Naive thymus-derived CD4-positive, alpha-beta T cell (primary cell): ENCODE measurements at regions not wholly inside any gene's neighbourhood (a gene's known extent, or its start where the extent isn't known, plus 50 kb on each side); places are given as distances from the start of the nearest gene placed in this dataset.
"Not testable (repeated sequence)": the region's sequence is repeated elsewhere in the genome, so short reads cannot be mapped to it uniquely, and the experiment has no call there.

Experiments
- ATAC-seq: fragments of 150-1000 bp; cut with Tn5 transposase; 2 replicates; pipeline ENCODE4 v1.10.0; 2021; ENCODE audit warnings: mild to moderate bottlenecking, moderate library complexity
- CTCF ChIA-PET: fragments of 350-600 bp; sonication (Branson Sonifier 250); formaldehyde crosslinking; loops from one replicate; lab custom pipeline; 2021; ENCODE audit warnings: antibody characterized with exemption; lab: Charles Lee
- POLR2A ChIA-PET: fragments of 350-600 bp; sonication (Branson Sonifier 250); formaldehyde crosslinking; loops from one replicate; lab custom pipeline; 2021; ENCODE audit warnings: antibody characterized with exemption, inconsistent platforms; lab: Charles Lee
- DNase-seq, 9 donors: peaks; one replicate each; pipeline versions ENCODE4 v3.0.0 to v3.0.0-alpha.2; 2020 to 2022; ENCODE audit warnings: mixed read lengths in 1 of 9
- H3K27ac ChIP-seq: one replicate; pipeline ENCODE4 v1.7.0; 2013; ENCODE audit warnings: mild to moderate bottlenecking, low read depth, low read length, moderate library complexity
- H3K27me3 ChIP-seq, 2 donors: one replicate each; pipeline ENCODE4 v1.7.0; 2013; ENCODE audit warnings: low read length in 2 of 2, mild to moderate bottlenecking in 2 of 2, moderate library complexity in 2 of 2; ENCODE audit not compliant: control insufficient read depth in 2 of 2, insufficient read depth in 2 of 2
- H3K36me3 ChIP-seq, 3 experiments: 1 replicate in 2 of 3; 2 replicates in 1 of 3; pipeline ENCODE4 v1.7.0; 2013; ENCODE audit warnings: low read length in 3 of 3, mild to moderate bottlenecking in 3 of 3, moderate library complexity in 1 of 3; ENCODE audit not compliant: insufficient read depth in 3 of 3, control insufficient read depth in 2 of 3
- H3K4me1 ChIP-seq, 2 donors: one replicate each; pipeline ENCODE4 v1.7.0; 2013; ENCODE audit warnings: low read length in 2 of 2, mild to moderate bottlenecking in 2 of 2, moderate library complexity in 1 of 2; ENCODE audit not compliant: control insufficient read depth in 2 of 2, insufficient read depth in 2 of 2
- H3K4me3 ChIP-seq: 2 replicates; pipeline ENCODE4 v1.7.0; 2013; ENCODE audit warnings: mild to moderate bottlenecking, low read length
- H3K9me3 ChIP-seq, 3 experiments: 1 replicate in 2 of 3; 2 replicates in 1 of 3; pipeline ENCODE4 v1.7.0; 2013; ENCODE audit warnings: low read length in 3 of 3; ENCODE audit not compliant: control insufficient read depth in 2 of 3
- H3K27ac Mint-ChIP-seq, 9 donors: one replicate each; pipeline ENCODE4 v1.8.0; 2020 to 2022; ENCODE audit warnings: mixed read lengths in 9 of 9, mild to moderate bottlenecking in 8 of 9, moderate library complexity in 5 of 9, inconsistent platforms in 2 of 9
- H3K27me3 Mint-ChIP-seq, 5 donors: one replicate each; pipeline ENCODE4 v1.8.0; 2021 to 2022; ENCODE audit warnings: mixed read lengths in 5 of 5, mild to moderate bottlenecking in 1 of 5
- H3K36me3 Mint-ChIP-seq, 5 donors: one replicate each; pipeline ENCODE4 v1.8.0; 2020 to 2022; ENCODE audit warnings: mixed read lengths in 5 of 5, mild to moderate bottlenecking in 3 of 5, inconsistent platforms in 1 of 5
- H3K4me1 Mint-ChIP-seq, 7 donors: one replicate each; pipeline ENCODE4 v1.8.0; 2020 to 2022; ENCODE audit warnings: mixed read lengths in 7 of 7, mild to moderate bottlenecking in 3 of 7, inconsistent platforms in 1 of 7
- H3K4me3 Mint-ChIP-seq, 10 donors: one replicate each; pipeline ENCODE4 v1.8.0; 2020 to 2022; ENCODE audit warnings: mild to moderate bottlenecking in 10 of 10, mixed read lengths in 10 of 10, moderate library complexity in 6 of 10, inconsistent platforms in 2 of 10
- H3K9me3 Mint-ChIP-seq, 11 donors: one replicate each; pipeline ENCODE4 v1.8.0; 2020 to 2022; ENCODE audit warnings: mixed read lengths in 11 of 11, mild to moderate bottlenecking in 4 of 11, inconsistent platforms in 1 of 11, moderate library complexity in 1 of 11
- intact Hi-C, 2 donors: fragments of 100-400 bp; cut with micrococcal nuclease; formaldehyde crosslinking; loops; one replicate each; pipeline ENCODE4 v1.15.1; 2023

DNA sequence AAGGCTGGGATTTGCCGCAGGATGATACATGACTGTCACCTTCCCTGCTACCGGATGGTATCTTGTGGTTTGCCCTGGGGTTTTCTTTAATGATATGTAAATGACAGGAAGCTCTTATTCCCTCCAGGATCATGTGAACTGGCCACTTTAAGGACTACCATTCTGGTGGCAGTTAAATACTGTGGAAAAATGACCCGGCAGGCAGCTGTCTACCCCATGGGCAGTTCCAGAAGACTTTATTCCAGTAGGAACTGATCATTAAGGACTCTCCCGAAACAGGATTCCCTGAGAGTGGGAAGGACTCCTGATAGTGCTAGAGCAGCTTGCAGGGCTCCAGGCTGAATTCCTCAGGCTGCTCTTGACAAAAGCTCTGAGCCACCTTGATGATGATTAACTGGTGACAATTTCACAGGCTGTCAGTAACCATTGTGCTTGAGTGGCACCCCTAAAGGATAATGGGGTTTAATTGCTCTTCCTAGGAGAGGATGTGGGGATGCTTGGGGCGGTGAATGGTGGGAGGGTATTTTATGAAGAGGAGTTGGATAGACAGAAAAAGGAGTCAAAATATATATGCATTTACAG is 212.0 kb downstream of the CPS1 start:
- no peaks in the 10 kb centered on the region for H3K9me3 ChIP-seq
- H3K4me1 ChIP-seq = no peaks in the 10 kb centered on the region
- no peaks in the 10 kb centered on the region for H3K36me3 ChIP-seq
- no peak overlapping the region for H3K4me3 ChIP-seq
- no peak overlapping the region for H3K27ac ChIP-seq
- intact Hi-C loops = no loop called here
- ATAC-seq = no peak
- DNase-seq = no peak
- Mint-ChIP-seq H3K9me3 (peaks cover 0 to 14% (median 7%) of the 10 kb centered on the region in 11 donors), H3K36me3 (peaks cover 0 to 3% (median 0%) of the 10 kb centered on the region in 5 donors), H3K27me3 (no peaks in the 10 kb centered on the region), H3K27ac (no peak overlapping the region), H3K4me3 (no peak overlapping the region), H3K4me1 (no peaks in the 10 kb centered on the region)
- H3K27me3 ChIP-seq = peaks cover 0 to 5% of the 10 kb centered on the region in 2 donors
- ChIA-PET CTCF (no interaction called here), POLR2A (no interaction called here)

DNA sequence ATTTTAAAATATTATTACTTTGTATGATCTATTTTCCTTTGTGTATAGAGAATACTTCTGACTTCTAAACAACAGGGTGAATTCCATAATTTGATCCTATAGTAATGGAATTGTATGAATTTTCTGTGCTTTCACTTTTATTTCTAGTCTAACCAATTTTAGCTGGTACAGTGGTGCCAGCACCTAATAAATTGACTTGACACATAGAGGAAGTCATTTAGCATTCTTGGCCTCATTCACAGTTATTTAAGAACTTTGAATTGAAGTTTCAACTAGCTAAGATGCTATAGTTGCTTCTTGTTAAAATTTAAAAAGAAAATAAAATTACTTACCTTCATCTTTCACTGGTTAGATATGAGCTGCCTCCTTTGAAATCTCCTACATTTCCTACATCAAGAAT is 220.4 kb downstream of the CPS1 start:
- Histone ChIP-seq H3K4me3 (no peak overlapping the region), H3K9me3 (no peaks in the 10 kb centered on the region), H3K27me3 (no peaks in the 10 kb centered on the region), H3K36me3 (no peaks in the 10 kb centered on the region), H3K27ac (no peak overlapping the region), H3K4me1 (no peaks in the 10 kb centered on the region)
- Mint-ChIP-seq H3K4me1 (no peaks in the 10 kb centered on the region), H3K9me3 (peaks cover 0 to 17% (median 5%) of the 10 kb centered on the region in 11 donors), H3K4me3 (no peak overlapping the region), H3K27ac (no peak overlapping the region), H3K27me3 (no peaks in the 10 kb centered on the region), H3K36me3 (no peaks in the 10 kb centered on the region)
- DNase-seq = no peak
- POLR2A ChIA-PET = no interaction called here
- CTCF ChIA-PET = no interaction called here
- intact Hi-C loops = no loop called here
- ATAC-seq = no peak

DNA sequence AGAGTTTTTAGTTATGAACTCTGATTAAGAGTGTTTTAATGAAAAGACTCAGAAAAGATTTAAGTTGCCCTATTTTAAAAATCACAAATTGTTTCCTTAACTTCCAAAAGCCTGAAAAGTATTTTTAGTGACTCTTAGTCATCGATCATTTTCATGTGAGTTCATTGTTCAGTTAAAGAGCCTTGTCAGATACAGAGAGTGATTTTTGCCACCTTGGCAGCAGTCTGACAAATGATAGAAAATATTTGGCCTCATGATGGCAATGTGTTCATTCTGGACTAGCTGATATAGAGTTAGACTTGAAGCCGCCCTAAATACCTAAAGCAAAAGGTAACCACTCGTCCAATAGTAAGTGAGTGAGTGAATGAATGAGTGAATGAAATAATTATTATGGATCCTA is 225.8 kb downstream of the CPS1 start:
- Mint-ChIP-seq H3K27ac (no peak overlapping the region), H3K4me1 (no peaks in the 10 kb centered on the region), H3K27me3 (no peaks in the 10 kb centered on the region), H3K4me3 (no peak overlapping the region), H3K36me3 (no peaks in the 10 kb centered on the region), H3K9me3 (peaks cover 0 to 9% (median 0%) of the 10 kb centered on the region in 11 donors)
- no peaks in the 10 kb centered on the region for H3K4me1 ChIP-seq
- intact Hi-C loops = no loop called here
- ATAC-seq (no peak), DNase-seq (no peak)
- no peaks in the 10 kb centered on the region for H3K36me3 ChIP-seq
- H3K4me3 ChIP-seq = no peak overlapping the region
- no peak overlapping the region for H3K27ac ChIP-seq
- CTCF ChIA-PET = no interaction called here
- H3K27me3 ChIP-seq = peaks cover 0 to 3% of the 10 kb centered on the region in 2 donors
- no peaks in the 10 kb centered on the region for H3K9me3 ChIP-seq
- POLR2A ChIA-PET = no interaction called here

DNA sequence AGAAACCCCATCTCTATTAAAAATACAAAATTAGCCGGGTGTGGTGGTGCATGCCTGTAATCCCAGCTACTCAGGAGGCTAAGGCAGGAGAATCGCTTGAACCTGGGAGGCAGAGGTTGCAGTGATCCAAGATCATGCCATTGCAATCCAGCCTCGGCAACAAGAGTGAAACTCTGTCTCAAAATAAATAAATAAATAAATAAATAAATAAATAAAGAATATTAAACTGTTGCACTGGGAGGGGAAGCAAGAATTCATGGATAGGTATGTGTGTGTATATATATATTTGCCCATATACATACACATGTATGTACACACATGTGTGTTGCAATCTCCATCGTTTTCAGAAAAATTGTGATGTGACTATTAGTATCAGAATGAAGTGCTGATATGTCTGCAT is 231.4 kb downstream of the CPS1 start:
- H3K4me1 Mint-ChIP-seq, H3K36me3 Mint-ChIP-seq, H3K27ac Mint-ChIP-seq, H3K36me3 ChIP-seq, CTCF ChIA-PET, H3K4me3 ChIP-seq, H3K9me3 ChIP-seq, H3K27me3 Mint-ChIP-seq, DNase-seq, ATAC-seq, H3K4me3 Mint-ChIP-seq, H3K27me3 ChIP-seq, intact Hi-C loops, H3K27ac ChIP-seq, H3K9me3 Mint-ChIP-seq, POLR2A ChIA-PET, H3K4me1 ChIP-seq: not testable (repeated sequence)

DNA sequence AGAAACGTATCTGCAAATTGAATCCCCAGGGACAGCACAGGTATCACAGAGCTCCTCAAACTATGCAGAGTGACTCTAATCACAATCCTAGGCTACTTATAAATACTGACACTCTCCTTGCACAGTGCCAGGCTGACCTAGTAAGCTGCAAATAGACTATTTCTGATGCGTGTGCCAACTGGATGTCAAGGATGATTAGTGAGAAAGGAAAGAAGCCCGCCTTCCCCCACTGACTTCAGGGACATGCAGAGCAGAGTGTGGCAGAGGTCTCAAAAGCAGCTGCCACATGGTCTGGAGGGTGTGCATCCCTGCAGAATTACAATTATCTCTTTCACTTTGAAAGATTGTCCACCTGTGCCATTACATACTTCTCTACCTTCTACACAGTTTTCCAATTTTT is 235.6 kb downstream of the CPS1 start:
- ATAC-seq (no peak), DNase-seq (no peak)
- intact Hi-C loops = no loop called here
- H3K27me3 Mint-ChIP-seq = no peaks in the 10 kb centered on the region
- Histone ChIP-seq H3K27ac (no peak overlapping the region), H3K4me3 (no peak overlapping the region), H3K27me3 (no peaks in the 10 kb centered on the region), H3K9me3 (no peaks in the 10 kb centered on the region), H3K4me1 (no peaks in the 10 kb centered on the region), H3K36me3 (no peaks in the 10 kb centered on the region)
- H3K4me3 Mint-ChIP-seq = no peak overlapping the region
- ChIA-PET CTCF (no interaction called here), POLR2A (no interaction called here)
- H3K4me1 Mint-ChIP-seq = no peaks in the 10 kb centered on the region
- H3K9me3 Mint-ChIP-seq = peaks cover 0 to 3% (median 0%) of the 10 kb centered on the region in 11 donors
- no peaks in the 10 kb centered on the region for H3K36me3 Mint-ChIP-seq
- H3K27ac Mint-ChIP-seq = no peak overlapping the region

DNA sequence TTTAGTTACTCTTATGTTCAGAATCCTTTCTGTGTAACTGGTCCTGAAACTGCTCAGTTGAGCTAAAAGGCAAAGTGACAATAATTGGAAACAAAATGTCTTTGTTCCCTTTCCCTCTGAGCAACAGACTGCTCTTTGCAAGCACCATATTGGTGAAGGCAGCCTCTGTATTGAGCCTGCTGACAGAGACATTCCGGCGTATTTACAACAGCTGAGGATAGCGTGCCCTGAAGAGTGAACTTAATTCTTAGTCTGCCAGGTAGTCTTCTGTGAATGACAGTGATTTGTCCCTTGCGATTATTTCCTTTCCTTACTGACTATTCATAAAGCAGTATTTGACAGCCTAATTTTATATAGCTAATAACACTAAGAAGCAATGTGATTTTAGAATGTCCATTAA is 239.1 kb downstream of the CPS1 start:
- ATAC-seq (no peak), DNase-seq (no peak)
- intact Hi-C loops = no loop called here
- Histone ChIP-seq H3K36me3 (no peaks in the 10 kb centered on the region), H3K9me3 (no peaks in the 10 kb centered on the region), H3K4me1 (no peaks in the 10 kb centered on the region), H3K4me3 (no peak overlapping the region), H3K27me3 (no peaks in the 10 kb centered on the region), H3K27ac (no peak overlapping the region)
- Mint-ChIP-seq H3K27ac (no peak overlapping the region), H3K4me1 (no peaks in the 10 kb centered on the region), H3K36me3 (no peaks in the 10 kb centered on the region), H3K4me3 (no peak overlapping the region), H3K9me3 (peaks cover 0 to 6% (median 0%) of the 10 kb centered on the region in 11 donors), H3K27me3 (no peaks in the 10 kb centered on the region)
- POLR2A ChIA-PET = no interaction called here
- CTCF ChIA-PET = no interaction called here

DNA sequence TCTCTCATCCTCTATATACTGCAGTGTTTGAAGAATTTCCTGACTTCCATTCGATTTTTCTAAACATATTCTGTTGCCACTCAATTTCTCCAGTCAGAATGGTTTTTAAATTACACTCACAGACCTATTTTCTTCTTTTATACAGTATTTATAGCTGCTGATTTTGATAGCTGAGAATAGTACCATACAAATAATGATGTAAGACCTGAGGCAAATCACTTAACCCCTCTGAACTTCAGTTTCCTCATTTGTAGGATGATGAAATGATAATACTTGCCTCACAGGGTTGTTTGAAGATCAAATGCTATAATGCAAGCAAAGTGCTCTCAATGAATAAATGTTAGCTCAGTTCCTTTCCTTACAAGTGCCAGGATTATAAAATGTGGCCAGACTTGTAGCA is 241.8 kb downstream of the CPS1 start:
- H3K4me1 Mint-ChIP-seq = no peaks in the 10 kb centered on the region
- ChIA-PET POLR2A (no interaction called here), CTCF (no interaction called here)
- no peak overlapping the region for H3K4me3 Mint-ChIP-seq
- no peaks in the 10 kb centered on the region for H3K36me3 Mint-ChIP-seq
- Histone ChIP-seq H3K4me3 (no peak overlapping the region), H3K9me3 (no peaks in the 10 kb centered on the region), H3K4me1 (no peaks in the 10 kb centered on the region), H3K27me3 (no peaks in the 10 kb centered on the region), H3K27ac (no peak overlapping the region), H3K36me3 (no peaks in the 10 kb centered on the region)
- intact Hi-C loops = no loop called here
- ATAC-seq = no peak
- H3K27me3 Mint-ChIP-seq = no peaks in the 10 kb centered on the region
- H3K27ac Mint-ChIP-seq = no peak overlapping the region
- peaks cover 0 to 6% (median 0%) of the 10 kb centered on the region in 11 donors for H3K9me3 Mint-ChIP-seq
- DNase-seq = no peak
